Neuronal stem cell (in vitro differentiated cells): ENCODE measurements at regions not wholly inside any gene's neighbourhood (a gene's known extent, or its start where the extent isn't known, plus 50 kb on each side); places are given as distances from the start of the nearest gene placed in this dataset.

Experiments
- DNase-seq: peaks from one replicate; pipeline ENCODE4 v3.0.0-alpha.2; 2013; ENCODE audit warnings: low spot score
- H2AFZ ChIP-seq: one replicate; pipeline ENCODE4 v1.6.1; 2013; ENCODE audit warnings: mild to moderate bottlenecking, low read length, inconsistent platforms
- H2AK5ac ChIP-seq: 2 replicates; pipeline ENCODE4 v1.6.1; 2013; ENCODE audit warnings: low read depth, mild to moderate bottlenecking, inconsistent platforms, low read length, moderate library complexity, mixed read lengths
- H2BK120ac ChIP-seq: 2 replicates; pipeline ENCODE4 v1.6.1; 2013; ENCODE audit warnings: low read depth, mild to moderate bottlenecking, inconsistent platforms, low read length, moderate library complexity, mixed read lengths
- H2BK12ac ChIP-seq: one replicate; pipeline ENCODE4 v1.6.1; 2013; ENCODE audit warnings: low read length, inconsistent platforms
- H2BK15ac ChIP-seq: 2 replicates; pipeline ENCODE4 v1.6.1; 2013; ENCODE audit warnings: mild to moderate bottlenecking, low read length, inconsistent platforms, mixed read lengths
- H2BK5ac ChIP-seq: one replicate; pipeline ENCODE4 v1.6.1; 2013; ENCODE audit warnings: inconsistent platforms, mild to moderate bottlenecking, low read length, moderate library complexity
- H3K14ac ChIP-seq: one replicate; pipeline ENCODE4 v1.6.1; 2013; ENCODE audit warnings: low read length, inconsistent platforms
- H3K18ac ChIP-seq: 2 replicates; pipeline ENCODE4 v1.6.1; 2013; ENCODE audit warnings: low read length, inconsistent platforms
- H3K23ac ChIP-seq: 2 replicates; pipeline ENCODE4 v1.6.1; 2013; ENCODE audit warnings: low read depth, mild to moderate bottlenecking, mixed read lengths, low read length, inconsistent platforms; ENCODE audit not compliant: poor library complexity
- H3K27ac ChIP-seq: replicated peaks from 3 replicates; pipeline ENCODE4 v1.5.1; 2013; ENCODE audit warnings: low read length, inconsistent platforms
- H3K27me3 ChIP-seq, 3 experiments: 2 replicates each; pipeline ENCODE4 v1.6.1; 2013; ENCODE audit warnings: low read length in 3 of 3, mild to moderate bottlenecking in 2 of 3, inconsistent platforms in 1 of 3, low read depth in 1 of 3, mixed read lengths in 1 of 3, moderate library complexity in 1 of 3; ENCODE audit not compliant: control insufficient read depth in 3 of 3, insufficient read depth in 3 of 3
- H3K36me3 ChIP-seq, 2 donors: replicated peaks in 1 of 2; 2 replicates each; pipeline ENCODE4 v1.6.1; 2013; ENCODE audit warnings: low read length in 2 of 2; ENCODE audit not compliant: control insufficient read depth in 2 of 2, insufficient read depth in 2 of 2
- H3K4ac ChIP-seq: 2 replicates; pipeline ENCODE4 v1.6.1; 2013; ENCODE audit warnings: inconsistent platforms, mild to moderate bottlenecking, low read length, moderate library complexity
- H3K4me1 ChIP-seq, 2 donors: 1 replicate in 1 of 2; 2 replicates in 1 of 2; pipeline ENCODE4 v1.6.1; 2013; ENCODE audit warnings: low read length in 2 of 2, low read depth in 1 of 2; ENCODE audit not compliant: control insufficient read depth in 2 of 2, insufficient read depth in 1 of 2
- H3K4me2 ChIP-seq: one replicate; pipeline ENCODE4 v1.6.1; 2013; ENCODE audit warnings: mild to moderate bottlenecking, low read length, inconsistent platforms; ENCODE audit not compliant: insufficient read depth, poor library complexity, severe bottlenecking
- H3K4me3 ChIP-seq, 2 donors: 2 replicates each; pipeline ENCODE4 v1.5.1; 2013; ENCODE audit warnings: low read length in 2 of 2, mild to moderate bottlenecking in 2 of 2, inconsistent platforms in 1 of 2, moderate library complexity in 1 of 2
- H3K79me1 ChIP-seq: one replicate; pipeline ENCODE4 v1.6.1; 2013; ENCODE audit warnings: low read depth, mild to moderate bottlenecking, inconsistent platforms, low read length, moderate library complexity
- H3K9ac ChIP-seq: one replicate; pipeline ENCODE4 v1.6.1; 2013; ENCODE audit warnings: mild to moderate bottlenecking, low read depth, low read length, inconsistent platforms; ENCODE audit not compliant: poor library complexity
- H3K9me3 ChIP-seq, 2 donors: replicated peaks in 1 of 2; 2 replicates each; pipeline versions ENCODE3 to v1.6.1; 2013; ENCODE audit warnings: low read length in 2 of 2, mild to moderate bottlenecking in 2 of 2, inconsistent platforms in 1 of 2, low read depth in 1 of 2, mixed read lengths in 1 of 2, moderate library complexity in 1 of 2; ENCODE audit not compliant: control insufficient read depth in 2 of 2, insufficient read depth in 1 of 2
- H4K8ac ChIP-seq: one replicate; pipeline ENCODE4 v1.6.1; 2013; ENCODE audit warnings: low read depth, mild to moderate bottlenecking, inconsistent platforms, low read length, moderate library complexity
- H4K91ac ChIP-seq: one replicate; pipeline ENCODE4 v1.6.1; 2013; ENCODE audit warnings: low read length, low read depth, mild to moderate bottlenecking, inconsistent platforms; ENCODE audit not compliant: poor library complexity
- WGBS, 2 donors: extraction: QIAGEN DNeasy Blood & Tissue Kit; methylation state at CpG; one replicate each; pipeline ENCODE4 v1.1.7; 2013; ENCODE audit warnings: missing lambda C conversion rate in 2 of 2, mixed read lengths in 1 of 2; ENCODE audit not compliant: insufficient read length in 2 of 2, insufficient replicate concordance in 1 of 2; ENCODE audit errors: extremely low coverage in 2 of 2; 5-methylcytosine and 5-hydroxymethylcytosine counted together

DNA sequence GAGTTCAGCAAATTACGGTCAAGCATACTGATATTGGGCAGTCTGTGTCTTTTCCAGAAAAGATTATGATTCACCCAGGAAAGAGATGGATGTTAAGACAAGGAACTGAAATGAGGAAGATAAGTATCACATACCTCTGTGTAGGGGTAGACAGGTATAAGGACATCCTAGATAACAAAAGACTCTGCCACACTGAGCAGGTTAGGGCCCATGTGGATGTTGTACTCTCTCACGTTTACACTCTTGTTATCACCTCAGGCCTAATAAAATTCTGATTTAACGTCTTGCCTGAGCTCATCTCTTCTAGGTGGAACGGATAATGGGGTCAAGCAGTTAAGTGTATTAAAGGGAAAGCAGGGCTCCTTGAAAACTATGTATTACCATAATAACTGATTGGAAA lies 2480.8 kb downstream of the PCDH9 start:
- no peak for DNase-seq
- no peak overlapping the region for H3K23ac ChIP-seq
- no peaks in the 10 kb centered on the region for H3K9me3 ChIP-seq
- H3K9ac ChIP-seq, result no peak overlapping the region
- no peaks in the 10 kb centered on the region for H3K79me1 ChIP-seq
- no peak overlapping the region for H4K91ac ChIP-seq
- no peak overlapping the region for H4K8ac ChIP-seq
- H3K4ac ChIP-seq, result no peak overlapping the region
- no peak overlapping the region for H2BK5ac ChIP-seq
- no peak overlapping the region for H2BK120ac ChIP-seq
- no peaks in the 10 kb centered on the region for H3K36me3 ChIP-seq
- no CpG with 5 or more reads among the region's 4 CpGs for WGBS, 2 donors
- H2BK12ac ChIP-seq, result no peak overlapping the region
- no peak overlapping the region for H3K18ac ChIP-seq
- no peaks in the 10 kb centered on the region for H3K4me1 ChIP-seq
- no peak overlapping the region for H3K4me3 ChIP-seq
- H3K4me2 ChIP-seq, result no peak overlapping the region
- no peak overlapping the region for H2AK5ac ChIP-seq
- H3K27ac ChIP-seq, result no peak overlapping the region
- no peaks in the 10 kb centered on the region for H3K27me3 ChIP-seq
- H3K14ac ChIP-seq, result no peak overlapping the region
- H2BK15ac ChIP-seq, result no peak overlapping the region
- H2AFZ ChIP-seq, result no peak overlapping the region

- no peak overlapping the region for H3K4ac ChIP-seq
- no peak overlapping the region for H3K18ac ChIP-seq
- no peak overlapping the region for H2AFZ ChIP-seq
- WGBS, 2 donors, result no CpG with 5 or more reads among the region's 2 CpGs
- no peaks in the 10 kb centered on the region for H3K79me1 ChIP-seq
- no peaks in the 10 kb centered on the region for H3K4me1 ChIP-seq
- no peak overlapping the region for H2BK15ac ChIP-seq
- H2BK5ac ChIP-seq, result no peak overlapping the region
- H3K9ac ChIP-seq, result no peak overlapping the region
- no peak overlapping the region for H2AK5ac ChIP-seq
- H3K23ac ChIP-seq, result no peak overlapping the region
- no peak overlapping the region for H2BK120ac ChIP-seq
- H2BK12ac ChIP-seq, result no peak overlapping the region
- H3K4me3 ChIP-seq, result no peak overlapping the region
- no peak overlapping the region for H3K4me2 ChIP-seq
- H3K36me3 ChIP-seq, result no peaks in the 10 kb centered on the region
- no peak overlapping the region for H3K27ac ChIP-seq
- no peak overlapping the region for H3K14ac ChIP-seq
- no peaks in the 10 kb centered on the region for H3K9me3 ChIP-seq
- H3K27me3 ChIP-seq, result no peaks in the 10 kb centered on the region
- H4K91ac ChIP-seq, result no peak overlapping the region
- no peak overlapping the region for H4K8ac ChIP-seq
- DNase-seq, result no peak
These were observed 2483.3 kb downstream of the PCDH9 start for GRCh38 chr13:64746845-64747244.

DNA sequence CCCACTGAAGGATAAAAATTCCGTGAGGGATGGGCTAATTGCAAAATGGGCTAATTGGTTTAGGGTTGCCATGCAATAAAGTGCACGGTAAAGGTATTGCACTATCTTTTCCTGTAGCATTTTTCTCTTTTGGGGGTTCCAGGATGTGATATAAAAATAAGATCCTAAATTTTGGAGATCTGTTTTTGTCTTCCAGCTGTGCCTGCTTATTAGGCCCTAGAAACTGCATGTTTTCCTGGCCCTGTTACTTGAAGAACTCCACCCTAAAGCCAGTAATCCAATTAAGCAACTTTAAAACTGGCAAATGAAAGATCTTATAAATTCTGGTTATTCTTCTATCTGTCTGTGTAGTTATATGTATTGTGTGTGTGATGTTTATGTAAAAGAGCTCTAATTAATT lies 2489.6 kb downstream of the PCDH9 start:
- Histone ChIP-seq H3K27me3 (no peaks in the 10 kb centered on the region), H3K4ac (no peak overlapping the region), H4K8ac (no peak overlapping the region), H3K14ac (no peak overlapping the region), H2BK5ac (no peak overlapping the region), H2BK120ac (no peak overlapping the region), H2AFZ (no peak overlapping the region), H3K79me1 (no peaks in the 10 kb centered on the region), H3K27ac (no peak overlapping the region), H3K9ac (no peak overlapping the region), H3K36me3 (no peaks in the 10 kb centered on the region), H4K91ac (no peak overlapping the region), H2AK5ac (no peak overlapping the region), H3K4me3 (no peak overlapping the region), H2BK15ac (no peak overlapping the region), H3K4me1 (no peaks in the 10 kb centered on the region), H3K9me3 (peaks cover 0 to 8% of the 10 kb centered on the region in 2 donors), H3K4me2 (no peak overlapping the region), H3K23ac (no peak overlapping the region), H2BK12ac (no peak overlapping the region), H3K18ac (no peak overlapping the region)
- WGBS, 2 donors, result no CpG with 5 or more reads among the region's 2 CpGs
- no peak for DNase-seq

DNA sequence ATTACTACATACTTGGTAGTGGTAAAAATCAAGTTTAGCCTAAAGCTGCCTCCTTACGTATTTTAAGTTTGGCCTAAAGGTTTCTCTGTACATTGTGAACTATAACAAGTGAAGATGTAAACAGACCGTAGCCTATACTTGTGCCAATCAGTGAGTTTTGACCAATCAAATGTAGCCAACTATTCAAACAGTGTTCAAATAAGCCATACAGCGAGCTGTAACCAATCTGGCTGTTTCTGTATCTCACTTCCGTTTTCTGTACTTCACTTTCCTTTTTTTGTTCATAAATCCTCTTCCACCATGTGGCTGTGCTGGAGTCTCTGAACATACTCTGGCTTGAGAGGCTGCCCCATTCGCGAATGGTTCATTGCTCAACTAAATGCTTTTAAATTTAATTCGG lies 2504.6 kb downstream of the PCDH9 start:
- Histone ChIP-seq H2BK15ac (no peak overlapping the region), H2BK120ac (no peak overlapping the region), H3K27me3 (no peaks in the 10 kb centered on the region), H3K4ac (no peak overlapping the region), H2AFZ (peak overlapping the region; percentile 66), H2BK12ac (no peak overlapping the region), H3K79me1 (no peaks in the 10 kb centered on the region), H3K36me3 (no peaks in the 10 kb centered on the region), H2AK5ac (no peak overlapping the region), H4K8ac (no peak overlapping the region), H3K27ac (no peak overlapping the region), H3K9me3 (no peaks in the 10 kb centered on the region), H3K9ac (no peak overlapping the region), H4K91ac (no peak overlapping the region), H3K14ac (no peak overlapping the region), H3K18ac (no peak overlapping the region), H3K23ac (no peak overlapping the region), H3K4me1 (peaks cover 4 to 14% of the 10 kb centered on the region in 2 donors), H2BK5ac (no peak overlapping the region), H3K4me2 (no peak overlapping the region), H3K4me3 (no peak overlapping the region)
- no CpG with 5 or more reads among the region's 7 CpGs for WGBS, 2 donors
- DNase-seq, result no peak
